ENCODE measurements at regions not wholly inside any gene's neighbourhood (a gene's known extent, or its start where the extent isn't known, plus 50 kb on each side); places are given as distances from the start of the nearest gene placed in this dataset.

- TF ChIP-seq CTCF (IDR thresholded peaks at IDR 0.05) = no peak
- no peak for DNase-seq
- WGBS, 2 donors = 32 to 35% methylated on average over 4 of the region's 4 CpGs
- no peak for ATAC-seq
- Histone ChIP-seq H3K9me3 (peaks cover 0 to 5% (median 0%) of the 10 kb centered on the region in 11 donors), H3K4me3 (no peak overlapping the region), H3K27ac (no peak overlapping the region), H3K27me3 (peaks cover 0 to 15% (median 5%) of the 10 kb centered on the region in 7 donors), H3K4me1 (no peaks in the 10 kb centered on the region), H3K36me3 (no peaks in the 10 kb centered on the region)
- intact Hi-C loops (cut with DNase I) = no loop called here
These were observed 203.2 kb upstream of the PPP2R3A start for GRCh38 chr3:135762188-135762856.

- ATAC-seq = no peak
- Histone ChIP-seq H3K27ac (no peak overlapping the region), H3K27me3 (peaks cover 0 to 15% (median 6%) of the 10 kb centered on the region in 7 donors), H3K36me3 (no peaks in the 10 kb centered on the region), H3K4me1 (no peaks in the 10 kb centered on the region), H3K9me3 (peaks cover 0 to 5% (median 0%) of the 10 kb centered on the region in 11 donors), H3K4me3 (no peak overlapping the region)
- WGBS, 2 donors = 71% methylated on average over 2 of the region's 2 CpGs
- TF ChIP-seq CTCF (IDR thresholded peaks at IDR 0.05) = no peak
- no peak for DNase-seq
- intact Hi-C loops (cut with DNase I) = no loop called here
These were observed 199.4 kb upstream of the PPP2R3A start for GRCh38 chr3:135766115-135766514.

- Histone ChIP-seq H3K4me3 (no peak overlapping the region), H3K27me3 (peaks cover 0 to 5% (median 0%) of the 10 kb centered on the region in 7 donors), H3K4me1 (no peaks in the 10 kb centered on the region), H3K27ac (no peak overlapping the region), H3K36me3 (no peaks in the 10 kb centered on the region), H3K9me3 (peaks cover 0 to 11% (median 0%) of the 10 kb centered on the region in 11 donors)
- WGBS, 2 donors = 58 to 60% methylated on average over 3 of the region's 3 CpGs
- TF ChIP-seq CTCF (IDR thresholded peaks at IDR 0.05) = no peak
- intact Hi-C loops (cut with DNase I) = no loop called here
- ATAC-seq (no peak), DNase-seq (no peak)
These were observed 193.8 kb upstream of the PPP2R3A start for GRCh38 chr3:135771760-135772159.

- Histone ChIP-seq H3K4me1 (no peaks in the 10 kb centered on the region), H3K27ac (no peak overlapping the region), H3K9me3 (peaks cover 0 to 15% (median 0%) of the 10 kb centered on the region in 11 donors), H3K27me3 (no peaks in the 10 kb centered on the region), H3K4me3 (no peak overlapping the region), H3K36me3 (no peaks in the 10 kb centered on the region)
- WGBS, 2 donors = 58 to 79% methylated on average over 1 of the region's 1 CpG
- intact Hi-C loops (cut with DNase I) = no loop called here
- ATAC-seq (no peak), DNase-seq (no peak)
- no peak for TF ChIP-seq CTCF (IDR thresholded peaks at IDR 0.05)
These were observed 186.5 kb upstream of the PPP2R3A start for GRCh38 chr3:135779024-135779423.
